Lung (tissue), 11 donors: ENCODE measurements at regions not wholly inside any gene's neighbourhood (a gene's known extent, or its start where the extent isn't known, plus 50 kb on each side); places are given as distances from the start of the nearest gene placed in this dataset.

ENCODE experiments used
- ATAC-seq: fragments of 200-7000 bp; cut with Tn5 transposase; one replicate; pipeline ENCODE4 v1.9.1; 2020; ENCODE audit warnings: moderate number of reproducible peaks; ENCODE audit not compliant: insufficient read depth, low FRiP score
- DNase-seq, 3 donors: peaks; one replicate each; pipeline ENCODE4 v3.0.0-alpha.2; 2013 to 2017
- H3K27ac ChIP-seq, 2 donors: one replicate each; pipeline ENCODE4 v1.5.1; 2013; ENCODE audit warnings: mild to moderate bottlenecking in 2 of 2, moderate library complexity in 2 of 2, control low read depth in 1 of 2, inconsistent platforms in 1 of 2, low read depth in 1 of 2, low read length in 1 of 2
- H3K27me3 ChIP-seq, 3 donors: one replicate each; pipeline ENCODE4 v1.5.1; 2013; ENCODE audit warnings: low read length in 2 of 3; ENCODE audit not compliant: control insufficient read depth in 3 of 3, insufficient read depth in 3 of 3
- H3K36me3 ChIP-seq, 4 donors: one replicate each; pipeline ENCODE4 v1.5.1; 2013; ENCODE audit warnings: low read length in 4 of 4, mild to moderate bottlenecking in 1 of 4, moderate library complexity in 1 of 4; ENCODE audit not compliant: control insufficient read depth in 4 of 4, insufficient read depth in 4 of 4
- H3K4me1 ChIP-seq, 5 donors: one replicate each; pipeline ENCODE4 v1.5.1; 2013; ENCODE audit warnings: low read length in 5 of 5, mild to moderate bottlenecking in 2 of 5, moderate library complexity in 1 of 5; ENCODE audit not compliant: control insufficient read depth in 5 of 5, insufficient read depth in 5 of 5
- H3K4me3 ChIP-seq: one replicate; pipeline ENCODE4 v1.5.1; 2013; ENCODE audit warnings: mild to moderate bottlenecking, control low read depth, moderate library complexity
- H3K9ac ChIP-seq, 2 donors: one replicate each; pipeline ENCODE4 v1.5.1; 2013; ENCODE audit warnings: low read length in 2 of 2, control low read depth in 1 of 2; ENCODE audit not compliant: insufficient read depth in 1 of 2
- H3K9me3 ChIP-seq, 4 donors: one replicate each; pipeline ENCODE4 v1.5.1; 2013; ENCODE audit warnings: low read length in 3 of 4, mild to moderate bottlenecking in 1 of 4, moderate library complexity in 1 of 4; ENCODE audit not compliant: control insufficient read depth in 4 of 4, insufficient read depth in 3 of 4
- CTCF ChIP-seq: IDR thresholded peaks from 2 replicates; pipeline ENCODE4 v1.5.1; 2012; ENCODE audit warnings: mild to moderate bottlenecking; ENCODE audit errors: control extremely low read depth, extremely low read depth
- WGBS, 2 donors: extraction: QIAGEN DNeasy Blood & Tissue Kit; methylation state at CpG; one replicate each; pipeline ENCODE4 v1.1.7; 2013; 5-methylcytosine and 5-hydroxymethylcytosine counted together
- donor health status: control.
- donor health status: control.
- donor health status: Bipolar disorder and iron deficiency.
- donor health status: healthy.
- donor health status: DM: yes; HTN: yes; CAD: no.

DNA sequence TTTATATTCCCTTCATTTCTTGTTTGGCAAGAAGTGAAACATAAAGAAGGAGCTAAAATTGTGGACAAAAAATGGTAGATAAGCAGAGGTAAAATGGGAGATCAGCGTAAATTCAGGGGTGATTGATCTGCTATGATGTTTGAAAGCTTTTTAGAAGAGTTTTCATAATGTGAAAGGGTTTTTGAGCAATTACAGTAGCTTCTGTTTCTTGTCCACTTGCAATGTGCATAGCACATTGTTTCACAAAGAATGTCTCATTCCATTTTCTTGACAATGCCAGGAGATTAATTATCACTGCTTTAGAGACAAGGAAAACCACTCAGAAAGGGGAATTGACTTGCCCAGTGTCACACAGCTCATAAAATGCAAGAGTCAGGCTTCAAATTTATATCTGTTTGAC is 65.9 kb upstream of the PLPPR4 start:
- no peak for DNase-seq
- ATAC-seq: no peak
- H3K27ac ChIP-seq: no peak overlapping the region
- H3K9ac ChIP-seq: no peak overlapping the region
- no peak overlapping the region for H3K4me3 ChIP-seq
- WGBS, 2 donors: 73 to 94% methylated on average over 1 of the region's 1 CpG
- no peaks in the 10 kb centered on the region for H3K4me1 ChIP-seq
- no peaks in the 10 kb centered on the region for H3K9me3 ChIP-seq
- no peaks in the 10 kb centered on the region for H3K36me3 ChIP-seq
- no peaks in the 10 kb centered on the region for H3K27me3 ChIP-seq
- no peak for TF ChIP-seq CTCF

- 68 to 69% methylated on average over 3 of the region's 3 CpGs for WGBS, 2 donors
- Histone ChIP-seq H3K9me3 (no peaks in the 10 kb centered on the region), H3K36me3 (no peaks in the 10 kb centered on the region), H3K27ac (no peak overlapping the region), H3K9ac (no peak overlapping the region), H3K4me1 (no peaks in the 10 kb centered on the region), H3K4me3 (no peak overlapping the region), H3K27me3 (no peaks in the 10 kb centered on the region)
- ATAC-seq (no peak), DNase-seq (no peak)
- TF ChIP-seq CTCF: no peak
Observed at GRCh38 chr1:99207216-99207615, 57.1 kb upstream of the PLPPR4 start.
